LNCAP (cell line): ENCODE measurements at regions not wholly inside any gene's neighbourhood (a gene's known extent, or its start where the extent isn't known, plus 50 kb on each side); places are given as distances from the start of the nearest gene placed in this dataset.

Experiments used
- TF ChIP-seq, protein P1 (sequence below): fragments of 450-650 bp; IDR thresholded peaks from 2 replicates; pipeline ENCODE4 v1.5.1; 2017; ENCODE audit warnings: mild to moderate bottlenecking

DNA sequence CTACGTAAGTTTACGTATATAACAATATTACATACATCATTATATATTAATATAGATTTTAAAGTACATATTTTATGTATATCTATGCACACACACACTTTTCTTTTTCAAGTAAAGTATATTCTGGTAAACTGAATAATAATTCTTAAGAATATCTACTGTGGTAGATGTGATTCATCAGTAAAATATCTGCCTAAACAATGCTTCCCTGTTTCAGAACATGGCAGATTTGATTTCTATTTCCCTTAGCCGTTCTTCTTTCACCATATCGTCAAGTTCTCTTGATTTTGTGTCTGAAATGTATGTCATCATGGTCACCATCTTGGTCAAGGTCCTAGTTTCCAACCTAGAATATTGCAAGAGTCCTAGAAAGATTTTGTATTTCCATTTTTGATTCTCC, 195.6 kb downstream of the HDGFL1 start:
- TF ChIP-seq, protein P1, sequence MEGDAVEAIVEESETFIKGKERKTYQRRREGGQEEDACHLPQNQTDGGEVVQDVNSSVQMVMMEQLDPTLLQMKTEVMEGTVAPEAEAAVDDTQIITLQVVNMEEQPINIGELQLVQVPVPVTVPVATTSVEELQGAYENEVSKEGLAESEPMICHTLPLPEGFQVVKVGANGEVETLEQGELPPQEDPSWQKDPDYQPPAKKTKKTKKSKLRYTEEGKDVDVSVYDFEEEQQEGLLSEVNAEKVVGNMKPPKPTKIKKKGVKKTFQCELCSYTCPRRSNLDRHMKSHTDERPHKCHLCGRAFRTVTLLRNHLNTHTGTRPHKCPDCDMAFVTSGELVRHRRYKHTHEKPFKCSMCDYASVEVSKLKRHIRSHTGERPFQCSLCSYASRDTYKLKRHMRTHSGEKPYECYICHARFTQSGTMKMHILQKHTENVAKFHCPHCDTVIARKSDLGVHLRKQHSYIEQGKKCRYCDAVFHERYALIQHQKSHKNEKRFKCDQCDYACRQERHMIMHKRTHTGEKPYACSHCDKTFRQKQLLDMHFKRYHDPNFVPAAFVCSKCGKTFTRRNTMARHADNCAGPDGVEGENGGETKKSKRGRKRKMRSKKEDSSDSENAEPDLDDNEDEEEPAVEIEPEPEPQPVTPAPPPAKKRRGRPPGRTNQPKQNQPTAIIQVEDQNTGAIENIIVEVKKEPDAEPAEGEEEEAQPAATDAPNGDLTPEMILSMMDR = no peak

DNA sequence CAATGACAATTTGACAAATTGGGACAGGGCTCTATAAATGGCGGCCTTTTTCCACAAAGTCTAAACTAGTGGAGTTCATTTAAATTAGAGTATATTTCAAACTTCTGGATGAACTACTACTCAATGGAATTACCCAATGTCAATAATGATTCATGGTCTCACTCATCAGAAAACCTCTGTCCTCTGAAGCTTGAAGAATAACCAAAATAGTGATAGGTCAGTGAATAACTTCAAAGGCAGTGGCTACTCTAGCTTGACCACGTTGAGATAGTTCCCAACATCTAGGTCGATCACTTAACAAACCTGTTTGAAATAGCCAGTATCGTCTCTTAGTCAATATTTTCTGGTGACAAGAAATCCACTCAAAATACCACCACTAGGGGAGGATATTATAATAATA, 197.6 kb downstream of the HDGFL1 start:
- TF ChIP-seq, protein P1 = no peak

DNA sequence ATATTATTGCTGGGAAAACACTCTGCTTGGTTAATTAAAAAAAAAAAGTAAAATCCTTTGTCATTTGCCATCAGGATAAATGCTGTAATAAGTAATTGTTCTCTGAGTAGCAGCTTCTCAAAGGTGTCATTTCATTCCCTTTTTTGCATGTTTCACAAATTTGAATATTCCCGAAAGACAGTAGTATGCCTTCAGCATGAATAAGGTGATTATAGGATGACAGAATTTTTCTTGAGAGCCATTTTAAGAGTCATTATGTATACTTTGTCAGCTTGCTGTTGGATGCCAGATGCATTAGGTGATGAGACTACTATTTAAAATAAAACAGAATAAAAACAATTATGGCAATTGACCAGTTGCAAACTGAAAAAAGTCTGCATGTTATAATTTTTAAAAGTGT, 200.7 kb downstream of the HDGFL1 start:
- TF ChIP-seq, protein P1 = no peak

DNA sequence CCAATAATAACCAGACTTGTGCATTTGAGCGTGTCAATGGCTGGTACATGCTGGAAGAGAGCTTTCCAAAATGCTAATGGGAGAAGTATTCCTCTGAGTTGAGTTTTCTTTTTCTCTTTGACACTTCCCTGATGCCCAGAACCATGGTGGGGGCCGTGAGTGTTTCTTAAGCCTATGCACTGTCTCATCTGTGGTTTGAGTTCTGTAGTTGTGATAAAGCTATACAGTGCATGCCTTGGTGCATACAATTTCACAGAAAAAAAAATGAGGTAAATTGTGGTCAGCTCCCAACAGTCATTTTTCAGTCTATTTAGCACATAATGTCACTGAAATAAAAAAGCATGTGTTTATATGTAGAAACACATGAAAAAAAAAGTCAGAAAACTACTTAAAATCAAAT, 204.8 kb downstream of the HDGFL1 start:
- TF ChIP-seq, protein P1 = no peak

DNA sequence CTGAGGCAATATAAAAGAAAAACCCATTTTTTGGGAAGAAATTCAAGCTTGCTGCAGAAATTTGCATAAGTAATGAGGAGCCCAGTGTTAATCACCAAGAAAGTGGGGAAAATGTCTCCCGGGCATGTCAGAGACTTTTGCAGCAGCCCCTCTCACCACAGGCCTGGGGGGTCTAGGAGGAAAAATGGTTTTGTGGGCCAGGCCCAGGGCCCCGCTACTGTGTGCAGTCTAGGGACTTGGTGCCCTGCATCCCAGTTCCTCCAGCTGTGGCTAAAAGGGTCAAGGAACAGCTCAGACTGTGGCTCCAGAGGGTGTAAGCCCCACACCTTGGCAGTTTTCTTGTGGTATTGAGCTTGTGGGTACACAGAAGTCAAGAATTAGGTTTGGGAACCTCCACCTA, 209.7 kb downstream of the HDGFL1 start:
- TF ChIP-seq, protein P1 = no peak

DNA sequence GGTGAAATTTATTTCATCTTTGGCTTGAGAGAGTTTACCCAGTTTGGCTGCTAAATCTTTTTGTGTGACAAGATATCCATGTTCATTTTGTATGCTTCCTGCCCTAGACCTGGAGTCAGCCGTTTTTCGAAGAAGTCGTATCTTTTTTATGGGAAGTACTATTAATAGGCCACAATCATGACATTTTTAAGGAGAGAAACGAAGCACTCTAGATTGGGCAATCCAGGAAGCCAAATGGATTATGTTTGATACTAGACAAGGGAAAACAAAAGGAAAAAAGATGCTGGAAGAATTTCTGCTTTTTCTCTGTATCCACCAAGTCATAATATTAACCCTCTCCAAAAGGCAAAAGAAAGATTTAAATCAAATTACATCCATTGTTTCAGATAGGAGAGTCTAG, 214.6 kb downstream of the HDGFL1 start:
- TF ChIP-seq, protein P1 = no peak

DNA sequence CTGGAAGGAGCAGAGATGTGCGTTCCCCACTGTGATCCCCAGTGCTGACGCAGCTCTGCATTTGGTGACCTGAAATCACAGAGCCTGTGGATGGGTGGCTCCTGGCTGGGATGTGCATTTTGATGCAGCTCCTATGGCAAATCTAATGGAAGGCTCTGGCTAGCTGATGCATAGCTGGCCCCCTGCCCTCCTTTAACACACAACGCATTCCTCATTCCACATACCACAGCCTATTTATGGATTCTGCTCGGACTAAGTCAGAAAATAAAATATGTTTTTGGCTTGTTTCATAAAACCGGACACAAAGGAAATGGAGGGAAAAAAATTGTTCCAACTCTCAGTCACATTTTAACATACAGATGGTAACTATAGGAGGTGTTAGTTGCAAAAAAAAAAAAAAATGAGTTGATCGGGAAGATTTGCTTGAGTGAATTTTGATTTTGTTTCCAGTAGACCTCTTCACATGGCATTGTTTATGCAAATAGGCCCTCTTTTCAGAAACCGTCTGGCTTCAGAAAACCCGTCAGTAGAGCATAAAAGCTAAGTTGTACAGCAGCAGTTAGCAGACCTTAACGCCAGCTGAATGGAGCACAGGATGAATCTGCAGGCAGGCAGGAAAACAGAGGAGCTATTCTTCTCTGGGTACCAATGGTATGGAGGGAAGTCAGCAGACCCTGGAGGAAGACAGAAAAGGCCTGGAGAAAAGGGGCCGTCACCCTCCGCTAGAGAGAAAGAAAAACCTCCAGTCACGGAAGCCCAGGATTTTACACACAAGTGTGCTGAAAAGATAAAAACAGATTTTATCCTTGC, 215.4 kb downstream of the HDGFL1 start:
- TF ChIP-seq, protein P1 = no peak

DNA sequence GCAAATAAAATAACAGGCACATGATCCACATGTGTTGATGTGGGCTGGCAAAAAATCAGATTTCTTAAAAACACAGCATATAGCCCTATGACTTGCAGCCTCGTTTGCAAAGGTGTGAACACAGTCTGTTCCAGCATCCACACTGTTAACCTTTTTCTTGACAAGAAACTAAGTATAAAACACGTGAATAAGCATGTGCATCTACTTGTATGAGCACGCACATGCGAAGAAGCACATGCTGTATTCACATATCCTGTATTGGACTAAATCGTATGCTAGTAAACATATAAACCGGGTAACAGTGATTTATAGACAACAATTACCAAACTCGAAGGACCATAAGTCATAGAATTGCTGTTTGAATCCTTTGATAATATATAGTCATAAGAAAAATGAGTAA, 218.7 kb downstream of the HDGFL1 start:
- TF ChIP-seq, protein P1 = no peak
